Fibroblast of mammary gland (primary cell): ENCODE measurements at regions not wholly inside any gene's neighbourhood (a gene's known extent, or its start where the extent isn't known, plus 50 kb on each side); places are given as distances from the start of the nearest gene placed in this dataset.

ENCODE experiments used
- DNase-seq: peaks from one replicate; pipeline ENCODE4 v3.0.0-alpha.2; 2010; ENCODE audit warnings: low read depth
- H3K4me3 ChIP-seq: 2 replicates; pipeline ENCODE4 v1.5.1; 2011; ENCODE audit warnings: low read depth, mild to moderate bottlenecking, low read length, moderate library complexity; ENCODE audit not compliant: control insufficient read depth
- TF ChIP-seq, protein P1 (sequence below): conservative IDR thresholded peaks from 2 replicates; pipeline ENCODE4 v1.5.1; 2011; ENCODE audit warnings: low read depth, low read length, inconsistent platforms; ENCODE audit not compliant: control insufficient read depth, insufficient read depth

DNA sequence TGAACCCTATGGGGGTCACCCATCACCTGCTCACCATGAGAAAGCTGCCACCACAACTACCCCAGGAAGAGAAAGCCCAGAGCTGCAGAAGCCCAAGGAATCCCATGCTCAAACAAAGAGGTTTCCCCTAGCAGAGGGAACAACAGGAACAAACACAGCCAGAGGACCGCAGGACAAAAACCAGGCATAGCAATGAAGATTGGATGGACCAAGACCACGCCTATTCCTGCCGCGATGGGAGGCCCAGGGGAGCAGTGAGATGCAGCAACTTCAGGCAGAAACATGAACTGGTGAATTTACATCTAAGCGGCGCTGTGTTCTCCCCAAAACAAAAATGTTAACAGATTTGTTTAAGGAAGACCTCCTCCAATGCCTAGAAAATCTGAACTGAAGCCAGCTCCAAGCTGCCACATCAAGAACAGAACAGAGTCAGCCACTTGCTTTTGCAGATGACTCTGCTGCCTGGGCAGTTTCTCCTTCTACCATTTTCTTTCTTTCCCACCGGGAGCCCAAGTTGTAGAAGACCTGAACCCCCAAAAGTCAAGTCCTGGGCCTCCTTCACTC is 134.2 kb upstream of the NEBL start:
- H3K4me3 ChIP-seq = no peak overlapping the region
- TF ChIP-seq, protein P1, sequence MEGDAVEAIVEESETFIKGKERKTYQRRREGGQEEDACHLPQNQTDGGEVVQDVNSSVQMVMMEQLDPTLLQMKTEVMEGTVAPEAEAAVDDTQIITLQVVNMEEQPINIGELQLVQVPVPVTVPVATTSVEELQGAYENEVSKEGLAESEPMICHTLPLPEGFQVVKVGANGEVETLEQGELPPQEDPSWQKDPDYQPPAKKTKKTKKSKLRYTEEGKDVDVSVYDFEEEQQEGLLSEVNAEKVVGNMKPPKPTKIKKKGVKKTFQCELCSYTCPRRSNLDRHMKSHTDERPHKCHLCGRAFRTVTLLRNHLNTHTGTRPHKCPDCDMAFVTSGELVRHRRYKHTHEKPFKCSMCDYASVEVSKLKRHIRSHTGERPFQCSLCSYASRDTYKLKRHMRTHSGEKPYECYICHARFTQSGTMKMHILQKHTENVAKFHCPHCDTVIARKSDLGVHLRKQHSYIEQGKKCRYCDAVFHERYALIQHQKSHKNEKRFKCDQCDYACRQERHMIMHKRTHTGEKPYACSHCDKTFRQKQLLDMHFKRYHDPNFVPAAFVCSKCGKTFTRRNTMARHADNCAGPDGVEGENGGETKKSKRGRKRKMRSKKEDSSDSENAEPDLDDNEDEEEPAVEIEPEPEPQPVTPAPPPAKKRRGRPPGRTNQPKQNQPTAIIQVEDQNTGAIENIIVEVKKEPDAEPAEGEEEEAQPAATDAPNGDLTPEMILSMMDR = no peak
- DNase-seq = no peak

DNA sequence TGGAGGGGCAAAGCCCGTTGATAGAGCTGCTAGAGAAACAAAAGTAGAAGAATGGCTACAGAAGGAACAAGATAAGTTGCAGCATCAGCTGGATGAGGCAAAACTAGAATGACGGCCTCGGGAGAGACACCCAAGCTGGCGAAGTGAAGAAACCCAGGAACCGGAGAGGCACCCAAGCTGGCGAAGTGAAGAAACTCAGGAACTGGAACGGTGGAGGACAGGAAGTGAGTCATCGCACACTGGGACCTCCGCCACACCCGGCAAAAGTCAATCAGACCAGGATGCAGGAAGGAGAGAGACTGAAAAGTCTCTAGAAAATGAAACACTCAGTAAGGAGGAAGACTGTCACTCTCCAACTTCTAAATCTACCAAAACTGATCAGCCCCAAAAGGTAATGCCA is 133.0 kb upstream of the NEBL start:
- DNase-seq = peak; percentile 46
- no peak overlapping the region for H3K4me3 ChIP-seq
- TF ChIP-seq, protein P1 = no peak

DNA sequence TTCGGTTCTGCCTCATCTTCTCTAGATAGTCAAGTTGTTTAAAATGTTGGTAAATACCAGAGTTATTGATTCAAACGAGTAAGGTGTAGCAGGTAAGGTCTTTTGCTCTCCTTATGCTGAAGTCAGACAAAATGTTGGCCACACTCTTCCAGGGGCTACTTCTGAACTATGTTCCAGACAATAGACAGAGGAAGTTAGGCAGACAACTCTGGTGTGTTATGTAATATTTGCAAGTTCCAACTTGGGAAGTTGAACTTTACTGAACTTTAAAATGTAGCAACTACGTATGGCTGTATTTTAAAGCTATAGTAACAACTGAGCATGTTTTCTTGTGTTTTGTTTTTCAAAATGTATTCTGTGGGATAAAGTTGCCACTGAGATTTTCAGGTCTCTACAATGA is 125.7 kb upstream of the NEBL start:
- no peak for DNase-seq
- TF ChIP-seq, protein P1 = no peak
- H3K4me3 ChIP-seq = no peak overlapping the region

DNA sequence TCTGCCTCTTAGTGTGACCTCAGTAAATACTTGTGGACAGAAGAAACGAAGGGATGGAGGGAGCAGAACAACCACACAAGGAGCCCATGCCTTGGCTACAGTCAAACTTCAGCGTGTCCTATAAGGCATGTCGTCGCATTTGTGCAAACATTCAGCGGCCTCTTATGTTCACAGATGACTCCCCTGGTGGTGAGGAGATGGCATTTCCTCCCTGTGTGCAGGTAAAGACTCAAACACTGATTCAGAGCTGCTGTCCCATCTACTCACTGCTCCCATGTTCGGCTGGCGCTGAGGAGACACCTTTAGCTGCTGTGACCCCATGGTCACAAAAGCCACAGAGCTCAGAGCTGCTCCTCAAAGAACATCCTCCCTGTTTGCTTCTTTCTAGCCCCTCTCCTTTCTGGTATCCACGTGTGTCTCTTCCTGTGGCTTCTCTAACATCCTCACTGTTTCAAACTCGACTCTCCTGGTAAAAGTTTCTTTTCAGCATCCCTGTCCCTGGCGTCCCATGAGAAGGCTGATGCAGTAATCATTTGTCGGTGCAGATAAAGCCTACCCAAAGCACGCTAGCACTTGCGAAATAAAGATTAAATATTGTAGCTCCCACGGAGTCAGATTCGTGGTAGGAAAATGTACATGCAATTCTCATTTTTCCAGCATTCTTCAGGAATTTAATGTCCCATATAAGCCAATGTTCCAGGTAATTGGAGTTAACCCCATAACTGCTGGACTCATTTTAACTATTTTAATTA is 124.9 kb upstream of the NEBL start:
- no peak for DNase-seq

DNA sequence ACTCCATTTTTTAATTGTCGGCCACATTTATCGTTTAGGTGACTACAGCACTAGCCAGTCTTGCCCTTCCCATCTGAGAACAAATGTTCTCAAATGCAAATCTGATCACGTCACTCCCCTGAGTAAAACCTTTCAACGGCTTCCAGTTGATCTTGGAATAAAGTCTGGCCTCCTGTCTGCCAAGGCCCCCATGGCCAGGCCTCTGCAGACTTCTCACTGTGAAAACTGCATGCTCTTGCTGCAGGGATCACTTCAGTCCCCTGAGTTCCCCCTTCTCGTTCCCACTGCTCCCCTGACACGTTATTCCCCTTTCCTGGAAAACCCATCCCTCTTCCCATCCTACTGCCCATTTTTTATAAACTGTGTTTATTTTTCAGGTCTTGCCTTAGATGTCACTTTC is 124.1 kb upstream of the NEBL start:
- DNase-seq = no peak
- H3K4me3 ChIP-seq = no peak overlapping the region

More for the DNA sequence above, 124.9 kb upstream of the NEBL start:
- TF ChIP-seq, protein P1 = peak; percentile 6
- no peak overlapping the region for H3K4me3 ChIP-seq

DNA sequence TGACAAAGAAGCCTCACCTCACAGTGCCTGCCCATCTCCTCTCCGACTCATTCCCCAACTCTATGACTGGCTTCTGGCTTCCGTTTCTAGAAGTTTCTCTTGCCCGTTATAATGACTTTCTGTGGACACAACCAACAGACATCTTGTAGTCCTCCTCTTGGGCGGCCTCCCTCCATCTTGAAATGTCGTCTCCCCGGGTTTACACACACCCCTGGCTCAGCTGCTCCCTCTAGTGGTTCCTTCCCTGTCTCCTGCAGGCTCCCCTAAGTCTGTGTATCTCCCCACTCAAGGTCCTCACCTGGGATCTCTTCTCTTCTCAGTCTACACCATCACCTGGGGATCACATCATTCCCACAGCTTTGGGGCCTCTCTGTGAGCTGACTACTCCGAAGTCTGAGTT is 123.4 kb upstream of the NEBL start:
- DNase-seq = peak; percentile 46

More for the DNA sequence above, 124.1 kb upstream of the NEBL start:
- TF ChIP-seq, protein P1 = no peak

More for the DNA sequence above, 123.4 kb upstream of the NEBL start:
- TF ChIP-seq, protein P1 = peak; percentile 56
- H3K4me3 ChIP-seq = no peak overlapping the region
